Right lobe of liver (tissue), 6 donors: ENCODE measurements at regions not wholly inside any gene's neighbourhood (a gene's known extent, or its start where the extent isn't known, plus 50 kb on each side); places are given as distances from the start of the nearest gene placed in this dataset.

Experiments used
- ATAC-seq, 4 donors: fragments of 200-7000 bp; cut with Tn5 transposase; one replicate each; pipeline ENCODE4 v1.9.1; 2020; ENCODE audit warnings: mild to moderate bottlenecking in 4 of 4, moderate library complexity in 4 of 4
- DNase-seq, 3 donors: peaks; one replicate each; pipeline ENCODE4 v3.0.0-alpha.2; 2020
- H3K27ac ChIP-seq, 3 donors: fragments of 200-600 bp; one replicate each; pipeline ENCODE4 v1.8.0; 2022
- H3K27me3 ChIP-seq, 2 donors: fragments of 200-600 bp; one replicate each; pipeline ENCODE4 v1.8.0; 2022
- H3K36me3 ChIP-seq, 4 donors: fragments of 200-600 bp; sonication (generic) in 1 of 4; one replicate each; pipeline versions ENCODE4 v1.5.1 to v1.8.0; 2017 to 2022; ENCODE audit warnings: control low read depth in 1 of 4
- H3K4me1 ChIP-seq, 4 donors: fragments of 200-600 bp; sonication (generic) in 1 of 4; one replicate each; pipeline versions ENCODE4 v1.5.1 to v1.8.0; 2017 to 2022; ENCODE audit warnings: control low read depth in 1 of 4
- H3K4me3 ChIP-seq, 3 donors: fragments of 200-600 bp; one replicate each; pipeline ENCODE4 v1.8.0; 2022
- H3K9me3 ChIP-seq, 4 donors: fragments of 200-600 bp; sonication (generic) in 1 of 4; one replicate each; pipeline versions ENCODE4 v1.5.1 to v1.8.0; 2017 to 2022; ENCODE audit warnings: control low read depth in 1 of 4
- CTCF ChIP-seq, 4 donors: fragments of 200-600 bp in 3 of 4; fragments of 450-650 bp in 1 of 4; IDR thresholded peaks; one replicate each; pipeline versions ENCODE4 v1.5.1 to v1.8.0; 2016 to 2022; ENCODE audit warnings: antibody characterized with exemption in 4 of 4, mild to moderate bottlenecking in 2 of 4
- POLR2A ChIP-seq: fragments of 450-650 bp; IDR thresholded peaks from one replicate; pipeline ENCODE4 v1.6.1; 2017; ENCODE audit warnings: antibody characterized with exemption, mild to moderate bottlenecking
- WGBS: methylation state at CpG from one replicate; pipeline ENCODE4 v1.1.6; 2018; ENCODE audit warnings: low coverage, low lambda C conversion rate; ENCODE audit not compliant: insufficient coverage; ENCODE audit errors: missing lambda C conversion rate; 5-methylcytosine and 5-hydroxymethylcytosine counted together
- intact Hi-C, 2 donors: fragments of 100-400 bp; cut with DNase I; formaldehyde crosslinking; loops; one replicate each; pipeline versions ENCODE4 v1.11.2 to v1.14.1; 2022
- donor health status: DM: no; HTN: yes; CAD: no.
- donor health status: DM: no; HTN: no; CAD: no.
- donor health status: DM: no; HTN: no; CAD: no.
- donor health status: DM: no; HTN: yes; CAD: no.
- donor health status: DM: no; HTN: yes; CAD: no.

GRCh38 chr3:17979911-17980310 lies 237.5 kb upstream of the TBC1D5 start:
- TF ChIP-seq POLR2A, result no peak
- TF ChIP-seq CTCF (IDR thresholded peaks at IDR 0.05), result no peak
- Histone ChIP-seq H3K9me3 (no peaks in the 10 kb centered on the region), H3K27me3 (no peaks in the 10 kb centered on the region), H3K4me3 (no peak overlapping the region), H3K36me3 (no peaks in the 10 kb centered on the region), H3K27ac (no peak overlapping the region), H3K4me1 (no peaks in the 10 kb centered on the region)
- intact Hi-C loops, result no loop called here
- ATAC-seq (no peak), DNase-seq (no peak)
- 17% methylated on average over 3 of the region's 3 CpGs for WGBS

GRCh38 chr3:17979252-17979651 lies 236.8 kb upstream of the TBC1D5 start:
- DNase-seq (no peak), ATAC-seq (no peak)
- 20% methylated on average over 2 of the region's 2 CpGs for WGBS
- no peak overlapping the region for H3K4me3 ChIP-seq
- H3K9me3 ChIP-seq, result no peaks in the 10 kb centered on the region
- H3K36me3 ChIP-seq, result no peaks in the 10 kb centered on the region
- no peaks in the 10 kb centered on the region for H3K4me1 ChIP-seq
- TF ChIP-seq POLR2A (no peak), CTCF (IDR thresholded peaks at IDR 0.05) (no peak)
- intact Hi-C loops, result no loop called here
- H3K27me3 ChIP-seq, result no peaks in the 10 kb centered on the region
- no peak overlapping the region for H3K27ac ChIP-seq

GRCh38 chr3:17974206-17974841 lies 231.9 kb upstream of the TBC1D5 start:
- intact Hi-C loops, result no loop called here
- no peak for ATAC-seq
- no peaks in the 10 kb centered on the region for H3K27me3 ChIP-seq
- no peak overlapping the region for H3K4me3 ChIP-seq
- no peaks in the 10 kb centered on the region for H3K9me3 ChIP-seq
- no peaks in the 10 kb centered on the region for H3K36me3 ChIP-seq
- DNase-seq, result no peak
- no peaks in the 10 kb centered on the region for H3K4me1 ChIP-seq
- TF ChIP-seq POLR2A (no peak), CTCF (IDR thresholded peaks at IDR 0.05) (no peak)
- WGBS, result 44% methylated on average over 1 of the region's 1 CpG
- H3K27ac ChIP-seq, result no peak overlapping the region

- Histone ChIP-seq H3K4me1 (no peaks in the 10 kb centered on the region), H3K36me3 (no peaks in the 10 kb centered on the region), H3K27me3 (no peaks in the 10 kb centered on the region), H3K4me3 (no peak overlapping the region), H3K9me3 (no peaks in the 10 kb centered on the region), H3K27ac (no peak overlapping the region)
- intact Hi-C loops, result no loop called here
- DNase-seq (no peak), ATAC-seq (no peak)
- no peak for TF ChIP-seq CTCF (IDR thresholded peaks at IDR 0.05)
- TF ChIP-seq POLR2A, result no peak
- 19% methylated on average over 10 of the region's 10 CpGs for WGBS
Measured at GRCh38 chr3:17972959-17973906, 230.8 kb upstream of the TBC1D5 start.
